Lower leg skin (tissue), 3 donors: ENCODE measurements at regions not wholly inside any gene's neighbourhood (a gene's known extent, or its start where the extent isn't known, plus 50 kb on each side); places are given as distances from the start of the nearest gene placed in this dataset.

ENCODE experiments used
- POLR2A ChIP-seq, 2 donors: fragments of 450-650 bp; IDR thresholded peaks; one replicate each; pipeline ENCODE4 v1.6.1; 2016 to 2017; ENCODE audit warnings: antibody characterized with exemption in 2 of 2, mild to moderate bottlenecking in 1 of 2, moderate library complexity in 1 of 2
- TF ChIP-seq, protein P1 (sequence below), 3 donors: fragments of 450-650 bp; IDR thresholded peaks; one replicate each; pipeline ENCODE4 v1.5.1; 2016; ENCODE audit warnings: antibody characterized with exemption in 3 of 3, mild to moderate bottlenecking in 3 of 3, moderate library complexity in 2 of 3

DNA sequence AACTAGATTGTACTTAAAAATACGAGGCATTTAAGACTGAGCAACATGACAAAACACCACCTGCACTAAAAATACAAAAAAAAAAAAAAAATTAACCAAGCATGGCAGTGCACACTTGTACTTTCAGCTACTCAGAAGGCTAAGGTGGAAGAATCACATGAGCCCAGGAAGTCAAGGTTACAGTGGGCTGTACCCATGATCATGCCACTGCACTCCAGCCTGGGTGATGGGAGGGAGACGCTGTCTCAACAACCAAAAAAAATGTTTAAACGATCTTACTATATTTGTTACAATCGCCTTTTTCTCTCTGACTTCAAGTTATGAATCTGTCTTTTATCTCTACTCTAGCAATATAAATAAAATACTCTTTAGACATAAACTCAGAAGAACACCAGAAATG lies 1454.3 kb downstream of the MAT2B start:
- TF ChIP-seq, protein P1, sequence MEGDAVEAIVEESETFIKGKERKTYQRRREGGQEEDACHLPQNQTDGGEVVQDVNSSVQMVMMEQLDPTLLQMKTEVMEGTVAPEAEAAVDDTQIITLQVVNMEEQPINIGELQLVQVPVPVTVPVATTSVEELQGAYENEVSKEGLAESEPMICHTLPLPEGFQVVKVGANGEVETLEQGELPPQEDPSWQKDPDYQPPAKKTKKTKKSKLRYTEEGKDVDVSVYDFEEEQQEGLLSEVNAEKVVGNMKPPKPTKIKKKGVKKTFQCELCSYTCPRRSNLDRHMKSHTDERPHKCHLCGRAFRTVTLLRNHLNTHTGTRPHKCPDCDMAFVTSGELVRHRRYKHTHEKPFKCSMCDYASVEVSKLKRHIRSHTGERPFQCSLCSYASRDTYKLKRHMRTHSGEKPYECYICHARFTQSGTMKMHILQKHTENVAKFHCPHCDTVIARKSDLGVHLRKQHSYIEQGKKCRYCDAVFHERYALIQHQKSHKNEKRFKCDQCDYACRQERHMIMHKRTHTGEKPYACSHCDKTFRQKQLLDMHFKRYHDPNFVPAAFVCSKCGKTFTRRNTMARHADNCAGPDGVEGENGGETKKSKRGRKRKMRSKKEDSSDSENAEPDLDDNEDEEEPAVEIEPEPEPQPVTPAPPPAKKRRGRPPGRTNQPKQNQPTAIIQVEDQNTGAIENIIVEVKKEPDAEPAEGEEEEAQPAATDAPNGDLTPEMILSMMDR (IDR thresholded peaks at IDR 0.05), result no peak
- TF ChIP-seq POLR2A (IDR thresholded peaks at IDR 0.05), result no peak
